Sigmoid colon (tissue), 4 donors: ENCODE measurements at regions not wholly inside any gene's neighbourhood (a gene's known extent, or its start where the extent isn't known, plus 50 kb on each side); places are given as distances from the start of the nearest gene placed in this dataset.

ENCODE experiments used
- POLR2A ChIP-seq, 2 donors: fragments of 450-650 bp; IDR thresholded peaks; one replicate each; pipeline ENCODE4 v1.6.1; 2016; ENCODE audit warnings: antibody characterized with exemption in 2 of 2, mild to moderate bottlenecking in 2 of 2, moderate library complexity in 2 of 2
- POLR2AphosphoS5 ChIP-seq, 4 donors: sonication (generic); formaldehyde crosslinking; IDR thresholded peaks; one replicate each; pipeline ENCODE4 v1.6.1; 2017; ENCODE audit warnings: antibody characterized with exemption in 4 of 4
- TF ChIP-seq, protein P1 (sequence below), 4 experiments: fragments of 450-650 bp in 3 of 4; fragments of 200-600 bp in 1 of 4; IDR thresholded peaks; one replicate each; pipeline ENCODE4 v1.5.1; 2016 to 2019; ENCODE audit warnings: antibody characterized with exemption in 4 of 4, mild to moderate bottlenecking in 3 of 4, moderate library complexity in 2 of 4

DNA sequence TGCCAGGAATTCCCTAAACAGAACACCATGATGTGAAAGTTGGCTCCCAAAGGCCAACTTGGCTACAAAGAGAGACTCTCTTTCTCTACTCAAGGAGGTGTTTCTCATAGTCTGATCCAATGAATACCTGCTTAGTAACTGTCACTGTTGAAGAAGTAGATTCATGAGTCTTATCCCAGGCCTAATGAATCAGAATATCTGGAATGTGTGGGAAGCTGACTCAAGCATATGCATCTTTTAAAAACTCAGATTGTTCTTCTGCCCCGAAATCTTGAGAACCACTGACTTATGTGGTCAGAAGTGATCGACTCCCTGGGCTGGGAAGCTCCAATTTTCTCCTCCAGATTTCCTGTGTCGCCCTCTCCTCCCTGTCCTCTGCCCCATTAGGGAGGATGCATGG is 345.6 kb downstream of the PLK2 start:
- TF ChIP-seq, protein P1, sequence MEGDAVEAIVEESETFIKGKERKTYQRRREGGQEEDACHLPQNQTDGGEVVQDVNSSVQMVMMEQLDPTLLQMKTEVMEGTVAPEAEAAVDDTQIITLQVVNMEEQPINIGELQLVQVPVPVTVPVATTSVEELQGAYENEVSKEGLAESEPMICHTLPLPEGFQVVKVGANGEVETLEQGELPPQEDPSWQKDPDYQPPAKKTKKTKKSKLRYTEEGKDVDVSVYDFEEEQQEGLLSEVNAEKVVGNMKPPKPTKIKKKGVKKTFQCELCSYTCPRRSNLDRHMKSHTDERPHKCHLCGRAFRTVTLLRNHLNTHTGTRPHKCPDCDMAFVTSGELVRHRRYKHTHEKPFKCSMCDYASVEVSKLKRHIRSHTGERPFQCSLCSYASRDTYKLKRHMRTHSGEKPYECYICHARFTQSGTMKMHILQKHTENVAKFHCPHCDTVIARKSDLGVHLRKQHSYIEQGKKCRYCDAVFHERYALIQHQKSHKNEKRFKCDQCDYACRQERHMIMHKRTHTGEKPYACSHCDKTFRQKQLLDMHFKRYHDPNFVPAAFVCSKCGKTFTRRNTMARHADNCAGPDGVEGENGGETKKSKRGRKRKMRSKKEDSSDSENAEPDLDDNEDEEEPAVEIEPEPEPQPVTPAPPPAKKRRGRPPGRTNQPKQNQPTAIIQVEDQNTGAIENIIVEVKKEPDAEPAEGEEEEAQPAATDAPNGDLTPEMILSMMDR (IDR thresholded peaks at IDR 0.05): no peak
- no peak for TF ChIP-seq POLR2A (IDR thresholded peaks at IDR 0.05)
- no peak for TF ChIP-seq POLR2AphosphoS5 (IDR thresholded peaks at IDR 0.05)
